ENCODE measurements at regions not wholly inside any gene's neighbourhood (a gene's known extent, or its start where the extent isn't known, plus 50 kb on each side); places are given as distances from the start of the nearest gene placed in this dataset.

GRCh38 chr2:212903413-212903812 lies 248.0 kb downstream of the IKZF2 start (continued):
- no peak for TF ChIP-seq ZNF114 (CRISPR knock-in tag; IDR thresholded peaks at IDR 0.05)

DNA sequence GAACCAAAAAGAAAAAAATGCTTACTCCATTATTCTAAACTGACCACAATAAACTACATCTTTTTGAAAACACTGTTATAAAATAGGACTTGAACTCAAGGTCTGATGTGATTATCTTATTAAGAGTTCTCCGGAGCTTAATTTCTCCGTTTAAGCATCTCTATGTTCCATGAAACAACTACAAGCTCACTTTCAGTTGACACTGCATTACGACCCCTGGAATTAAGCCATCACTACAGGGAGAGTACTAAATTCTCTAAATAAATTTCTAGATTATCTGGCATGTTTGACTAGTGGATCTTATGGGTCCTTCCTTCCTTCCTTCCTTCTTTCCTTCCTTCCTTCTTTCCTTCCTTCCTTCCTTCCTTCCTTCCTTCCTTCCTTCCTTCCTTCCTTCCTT lies 249.0 kb downstream of the IKZF2 start:
- no peak for TF ChIP-seq EZH2phosphoT487 (IDR thresholded peaks at IDR 0.05; ENCODE audit: unreplicated experiment)
- TF ChIP-seq JUNB (IDR thresholded peaks at IDR 0.05; ENCODE audit: unreplicated experiment) = no peak
- TF ChIP-seq, protein P1, sequence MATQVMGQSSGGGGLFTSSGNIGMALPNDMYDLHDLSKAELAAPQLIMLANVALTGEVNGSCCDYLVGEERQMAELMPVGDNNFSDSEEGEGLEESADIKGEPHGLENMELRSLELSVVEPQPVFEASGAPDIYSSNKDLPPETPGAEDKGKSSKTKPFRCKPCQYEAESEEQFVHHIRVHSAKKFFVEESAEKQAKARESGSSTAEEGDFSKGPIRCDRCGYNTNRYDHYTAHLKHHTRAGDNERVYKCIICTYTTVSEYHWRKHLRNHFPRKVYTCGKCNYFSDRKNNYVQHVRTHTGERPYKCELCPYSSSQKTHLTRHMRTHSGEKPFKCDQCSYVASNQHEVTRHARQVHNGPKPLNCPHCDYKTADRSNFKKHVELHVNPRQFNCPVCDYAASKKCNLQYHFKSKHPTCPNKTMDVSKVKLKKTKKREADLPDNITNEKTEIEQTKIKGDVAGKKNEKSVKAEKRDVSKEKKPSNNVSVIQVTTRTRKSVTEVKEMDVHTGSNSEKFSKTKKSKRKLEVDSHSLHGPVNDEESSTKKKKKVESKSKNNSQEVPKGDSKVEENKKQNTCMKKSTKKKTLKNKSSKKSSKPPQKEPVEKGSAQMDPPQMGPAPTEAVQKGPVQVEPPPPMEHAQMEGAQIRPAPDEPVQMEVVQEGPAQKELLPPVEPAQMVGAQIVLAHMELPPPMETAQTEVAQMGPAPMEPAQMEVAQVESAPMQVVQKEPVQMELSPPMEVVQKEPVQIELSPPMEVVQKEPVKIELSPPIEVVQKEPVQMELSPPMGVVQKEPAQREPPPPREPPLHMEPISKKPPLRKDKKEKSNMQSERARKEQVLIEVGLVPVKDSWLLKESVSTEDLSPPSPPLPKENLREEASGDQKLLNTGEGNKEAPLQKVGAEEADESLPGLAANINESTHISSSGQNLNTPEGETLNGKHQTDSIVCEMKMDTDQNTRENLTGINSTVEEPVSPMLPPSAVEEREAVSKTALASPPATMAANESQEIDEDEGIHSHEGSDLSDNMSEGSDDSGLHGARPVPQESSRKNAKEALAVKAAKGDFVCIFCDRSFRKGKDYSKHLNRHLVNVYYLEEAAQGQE (IDR thresholded peaks at IDR 0.05; ENCODE audit: unreplicated experiment) = no peak
- TF ChIP-seq POLR2AphosphoS5 (IDR thresholded peaks at IDR 0.05; ENCODE audit: low read depth) = no peak
- TF ChIP-seq, protein P2, sequence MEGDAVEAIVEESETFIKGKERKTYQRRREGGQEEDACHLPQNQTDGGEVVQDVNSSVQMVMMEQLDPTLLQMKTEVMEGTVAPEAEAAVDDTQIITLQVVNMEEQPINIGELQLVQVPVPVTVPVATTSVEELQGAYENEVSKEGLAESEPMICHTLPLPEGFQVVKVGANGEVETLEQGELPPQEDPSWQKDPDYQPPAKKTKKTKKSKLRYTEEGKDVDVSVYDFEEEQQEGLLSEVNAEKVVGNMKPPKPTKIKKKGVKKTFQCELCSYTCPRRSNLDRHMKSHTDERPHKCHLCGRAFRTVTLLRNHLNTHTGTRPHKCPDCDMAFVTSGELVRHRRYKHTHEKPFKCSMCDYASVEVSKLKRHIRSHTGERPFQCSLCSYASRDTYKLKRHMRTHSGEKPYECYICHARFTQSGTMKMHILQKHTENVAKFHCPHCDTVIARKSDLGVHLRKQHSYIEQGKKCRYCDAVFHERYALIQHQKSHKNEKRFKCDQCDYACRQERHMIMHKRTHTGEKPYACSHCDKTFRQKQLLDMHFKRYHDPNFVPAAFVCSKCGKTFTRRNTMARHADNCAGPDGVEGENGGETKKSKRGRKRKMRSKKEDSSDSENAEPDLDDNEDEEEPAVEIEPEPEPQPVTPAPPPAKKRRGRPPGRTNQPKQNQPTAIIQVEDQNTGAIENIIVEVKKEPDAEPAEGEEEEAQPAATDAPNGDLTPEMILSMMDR (conservative IDR thresholded peaks at IDR 0.05; ENCODE audit: low read depth in 2 of 2) = no peak
- no peak for TF ChIP-seq ETS1 (IDR thresholded peaks at IDR 0.05)
- TF ChIP-seq ZNF114 (CRISPR knock-in tag; IDR thresholded peaks at IDR 0.05) = no peak
- TF ChIP-seq ZNF331 (CRISPR knock-in tag; IDR thresholded peaks at IDR 0.05; ENCODE audit: low read depth) = no peak
- no peak for TF ChIP-seq ZNF462 (CRISPR knock-in tag; IDR thresholded peaks at IDR 0.05)
- no peak for TF ChIP-seq CREB1 (CRISPR knock-in tag; IDR thresholded peaks at IDR 0.05; ENCODE audit: low read depth)
- TF ChIP-seq STAT1 (IDR thresholded peaks at IDR 0.05; ENCODE audit: unreplicated experiment) = no peak
- TF ChIP-seq NANOG (IDR thresholded peaks at IDR 0.05; ENCODE audit: borderline replicate concordance) = no peak
- TF ChIP-seq EZH2 (IDR thresholded peaks at IDR 0.05; ENCODE audit: low read depth, unreplicated experiment) = no peak
- Histone ChIP-seq H3K4me3 (no peak overlapping the region), H2AFZ (no peak overlapping the region), H3K27me3 (ENCODE audit: insufficient read depth) (no peaks in the 10 kb centered on the region), H3K4me1 (ENCODE audit: insufficient read depth) (no peaks in the 10 kb centered on the region), H3K9me2 (ENCODE audit: insufficient read depth) (no peaks in the 10 kb centered on the region; the same call in none of the 2 replicates), H3K36me3 (ENCODE audit: insufficient read depth) (no peaks in the 10 kb centered on the region), H3K27ac (ENCODE audit: low read depth) (no peak overlapping the region), H3F3A (replicated peaks; ENCODE audit: low read depth) (no peaks in the 10 kb centered on the region), H3K4me2 (no peak overlapping the region), H3K79me2 (replicated peaks; ENCODE audit: insufficient read depth) (no peaks in the 10 kb centered on the region), H4K20me1 (replicated peaks; ENCODE audit: insufficient read depth) (no peaks in the 10 kb centered on the region)
- Mint-ChIP-seq H3K27me3 (ENCODE audit: insufficient read depth, low read depth, poor library complexity) (peaks cover 3% of the 10 kb centered on the region), H3K4me3 (no peak overlapping the region), H3K36me3 (ENCODE audit: low read depth) (no peaks in the 10 kb centered on the region), H3K9me3 (no peaks in the 10 kb centered on the region), H3K4me1 (0 out of 3 replicates have a peak, but pooled peaks cover 3% of the 10 kb centered on the region), H3K27ac (no peak overlapping the region)
- DNase-seq (ENCODE audit: low spot score) (no peak), ATAC-seq (no peak)

Measured in GM23338 (cell line).